NCI-H345 treated with DMSO at 0.1 percent for 48 hours (cell line): ENCODE measurements at regions not wholly inside any gene's neighbourhood (a gene's known extent, or its start where the extent isn't known, plus 50 kb on each side); places are given as distances from the start of the nearest gene placed in this dataset.

Experiments
- DNase-seq: peaks from one replicate; lab custom pipeline; 2025; ENCODE audit not compliant: unreplicated experiment; lab: John Stamatoyannopoulos, UW

GRCh38 chr3:64319391-64319790 is 94.1 kb upstream of the PRICKLE2 start:
- DNase-seq, result no peak

DNA sequence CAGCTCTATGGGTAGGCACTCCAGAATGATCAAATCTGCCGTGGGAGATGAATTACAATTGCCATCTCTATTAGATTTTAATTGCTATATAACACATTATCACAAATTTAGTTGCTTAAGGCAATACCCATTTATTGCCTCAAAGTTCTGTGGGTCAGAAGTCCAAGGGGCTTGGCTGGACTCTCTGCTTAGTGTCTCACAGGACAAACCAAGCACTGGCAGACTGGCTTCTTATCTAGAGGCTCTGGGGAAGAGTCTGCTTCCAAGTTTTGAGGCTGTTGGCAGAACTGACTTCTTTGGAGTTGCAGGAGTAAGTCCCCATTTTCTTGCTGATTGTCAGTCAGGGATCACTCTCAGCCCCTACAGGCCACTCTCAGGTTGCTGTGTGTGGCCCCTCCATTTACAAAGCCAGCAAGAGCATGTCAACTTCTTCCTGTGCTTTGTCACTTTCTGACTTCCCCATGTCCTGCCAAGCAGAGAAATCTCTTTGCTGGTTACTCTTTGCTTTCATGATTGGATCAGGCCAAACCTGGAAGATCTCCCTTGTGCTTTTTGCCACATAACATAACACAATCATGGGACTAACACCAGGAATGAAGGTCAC is 93.5 kb upstream of the PRICKLE2 start:
- DNase-seq, result no peak

- no peak for DNase-seq
Observed at GRCh38 chr3:64318001-64318400, 92.7 kb upstream of the PRICKLE2 start.

DNA sequence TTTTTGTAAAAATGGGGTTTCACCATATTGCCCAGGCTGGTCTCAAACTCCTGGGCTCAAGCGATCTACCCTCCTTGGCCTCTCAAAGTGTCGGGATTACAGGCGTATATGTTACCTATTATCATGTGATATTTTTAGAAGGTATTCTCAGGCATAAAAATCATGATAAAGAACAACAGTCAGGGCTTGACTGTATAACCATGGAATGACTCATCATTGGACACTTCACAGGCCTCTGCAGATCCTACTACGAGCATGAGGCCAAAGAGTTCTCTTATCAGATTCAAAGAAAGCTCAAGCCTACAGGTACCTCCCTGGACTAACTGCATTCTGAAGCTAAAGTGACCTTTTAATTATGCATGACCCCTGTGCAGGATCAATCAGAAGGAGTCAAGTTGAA is 91.7 kb upstream of the PRICKLE2 start:
- DNase-seq, result no peak

DNA sequence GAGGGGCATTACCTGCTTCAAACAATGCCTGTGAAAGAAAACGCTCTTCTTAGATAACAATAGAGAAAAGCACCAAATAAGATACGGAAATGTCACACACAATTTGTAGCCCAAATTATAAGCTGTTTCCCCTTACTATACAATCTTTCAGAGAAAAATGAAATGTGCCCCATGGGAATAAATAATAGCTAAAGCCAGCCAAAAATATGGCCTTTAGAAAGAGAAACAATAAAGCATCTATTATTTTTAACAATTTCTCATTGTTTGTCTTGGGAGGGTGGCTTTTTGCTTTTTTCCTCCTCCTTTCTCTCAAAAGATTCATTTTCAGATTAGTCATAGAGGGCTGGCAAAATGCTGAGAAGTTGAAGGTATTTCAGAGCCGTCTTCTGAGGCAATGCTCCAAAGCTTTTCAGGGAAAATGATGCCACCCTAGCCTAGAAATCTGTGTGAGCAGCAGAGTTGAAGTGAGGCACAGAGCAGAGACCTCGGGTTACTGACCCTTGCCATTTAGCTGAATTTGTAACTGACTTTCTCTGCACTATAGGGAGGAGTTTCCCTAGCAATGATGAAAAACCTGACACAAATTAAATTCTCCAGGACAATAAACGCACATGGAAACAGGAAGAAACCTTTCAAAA is 86.3 kb upstream of the PRICKLE2 start:
- no peak for DNase-seq

DNA sequence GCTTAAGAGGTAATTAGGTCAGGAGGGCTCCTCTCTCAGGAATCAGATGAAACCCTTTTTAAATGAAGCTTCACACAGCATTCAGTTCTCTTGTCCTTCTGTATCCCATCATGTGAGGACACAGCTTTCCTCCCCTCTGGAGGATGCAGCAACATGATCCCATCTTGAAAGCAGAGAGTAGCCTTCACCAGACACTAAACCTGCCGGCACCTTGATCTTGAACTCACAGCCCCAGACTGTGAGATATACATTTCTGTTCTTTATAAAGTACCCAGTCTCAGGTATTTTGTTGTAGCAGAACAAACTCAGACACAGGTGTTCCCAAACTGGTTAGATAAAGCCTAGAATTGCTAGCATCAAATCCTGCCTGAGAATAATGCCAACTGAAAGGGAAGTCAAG is 83.7 kb upstream of the PRICKLE2 start:
- no peak for DNase-seq

- DNase-seq, result no peak
Observed at GRCh38 chr3:64306745-64307144, 81.5 kb upstream of the PRICKLE2 start.

DNA sequence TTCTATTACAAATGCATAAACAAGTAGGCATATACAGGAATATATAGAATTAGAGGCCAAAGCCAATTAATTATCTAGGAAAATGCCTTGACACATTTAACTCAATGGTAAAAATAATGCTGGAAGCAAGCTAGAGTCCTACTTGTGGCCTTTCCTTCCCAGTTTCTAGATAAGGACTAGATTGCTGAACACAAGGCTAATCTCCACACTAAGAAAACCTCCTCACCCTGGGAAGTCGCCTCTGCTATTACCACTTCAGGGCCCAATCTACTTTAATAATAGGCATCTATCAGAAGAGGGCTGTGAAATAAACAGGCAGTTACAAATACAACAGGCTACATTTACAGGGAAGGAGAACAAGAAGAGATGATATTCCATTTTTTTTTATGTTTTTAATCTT is 80.5 kb upstream of the PRICKLE2 start:
- no peak for DNase-seq

DNA sequence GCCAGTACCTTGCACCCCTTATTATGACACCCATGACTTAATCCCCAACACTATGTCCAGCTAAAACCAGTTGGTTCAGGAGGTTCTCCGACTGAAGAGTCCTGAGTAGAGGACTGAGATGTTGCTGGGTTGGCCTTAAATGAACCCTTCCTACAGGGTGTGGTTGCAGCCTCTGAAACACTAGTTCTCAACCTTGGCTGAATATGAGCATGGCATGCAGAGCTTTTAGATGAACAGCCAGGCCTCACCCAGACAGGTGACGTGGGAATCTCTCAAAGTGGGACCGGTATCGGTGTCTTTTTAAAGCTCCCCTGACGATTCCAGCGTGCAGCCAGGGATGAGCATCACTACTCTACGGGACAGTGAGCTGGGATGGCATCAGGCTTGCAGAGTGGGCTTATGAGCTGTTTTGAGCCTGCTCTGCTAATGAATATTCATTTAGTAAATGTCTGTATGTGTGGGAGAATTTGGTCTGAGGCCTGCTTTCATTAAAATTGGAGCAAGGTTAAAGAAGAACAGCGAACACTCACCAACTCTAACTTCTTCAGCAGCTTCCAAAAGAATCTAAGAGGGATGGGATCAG is 79.7 kb upstream of the PRICKLE2 start:
- DNase-seq, result no peak

DNA sequence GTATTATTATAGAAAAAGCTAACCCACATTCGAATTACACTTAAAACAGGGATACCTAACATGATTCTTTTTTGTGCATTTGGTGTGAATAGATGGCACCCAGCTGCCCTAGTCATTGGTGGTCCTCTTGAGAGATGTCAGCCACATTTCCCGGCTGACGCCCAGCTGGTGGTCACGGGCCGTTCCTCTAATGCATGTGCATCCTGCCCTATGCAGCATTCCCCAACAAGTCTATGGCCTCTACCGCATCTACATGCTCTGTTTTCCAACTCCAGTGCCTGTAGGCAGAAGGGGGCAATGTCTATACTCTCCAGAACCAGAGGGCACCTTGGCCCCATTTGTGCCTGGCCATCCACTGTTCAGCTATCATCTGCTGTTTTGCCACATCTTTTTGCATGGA is 78.6 kb upstream of the PRICKLE2 start:
- no peak for DNase-seq

- DNase-seq, result no peak
Observed at GRCh38 chr3:64303401-64303800, 78.1 kb upstream of the PRICKLE2 start.

DNA sequence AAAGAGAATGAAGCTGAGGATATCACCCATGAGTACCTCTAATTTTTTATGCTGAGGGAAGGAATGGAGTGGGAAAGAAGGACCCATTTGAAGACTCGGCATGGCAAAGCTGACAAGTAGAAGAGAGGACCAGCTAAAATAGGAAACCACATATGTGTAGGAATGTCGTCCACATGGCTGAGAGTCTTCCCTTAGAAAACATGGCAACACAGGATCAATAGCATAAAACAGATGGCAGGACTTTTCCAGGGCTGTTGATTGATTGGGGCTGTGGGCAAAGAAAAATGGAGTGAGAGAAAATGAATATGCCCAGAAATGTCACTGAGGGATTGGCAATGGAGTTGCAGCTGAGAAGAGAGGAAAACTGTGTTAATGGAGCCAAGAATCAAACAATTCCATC is 76.2 kb upstream of the PRICKLE2 start:
- DNase-seq, result no peak

GRCh38 chr3:64300790-64301423 is 75.6 kb upstream of the PRICKLE2 start:
- no peak for DNase-seq

DNA sequence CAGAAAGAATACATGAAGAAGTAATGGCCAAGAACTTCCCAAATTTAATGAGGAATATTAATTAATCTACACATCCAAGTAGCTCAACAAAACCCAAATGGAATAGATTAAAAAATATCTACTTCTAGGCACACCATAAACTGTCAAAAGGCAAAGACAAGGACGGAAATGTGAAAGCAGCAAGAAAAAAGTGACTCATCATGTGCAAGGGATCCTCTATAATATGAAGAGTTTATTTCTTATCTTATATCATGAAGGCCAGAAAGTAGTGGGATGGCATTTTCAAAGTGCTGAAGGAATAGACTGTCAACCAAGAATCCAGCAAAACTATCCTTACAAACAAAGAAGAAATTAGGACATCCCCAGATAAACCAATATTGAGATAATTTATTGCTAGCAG is 73.9 kb upstream of the PRICKLE2 start:
- DNase-seq, result no peak

DNA sequence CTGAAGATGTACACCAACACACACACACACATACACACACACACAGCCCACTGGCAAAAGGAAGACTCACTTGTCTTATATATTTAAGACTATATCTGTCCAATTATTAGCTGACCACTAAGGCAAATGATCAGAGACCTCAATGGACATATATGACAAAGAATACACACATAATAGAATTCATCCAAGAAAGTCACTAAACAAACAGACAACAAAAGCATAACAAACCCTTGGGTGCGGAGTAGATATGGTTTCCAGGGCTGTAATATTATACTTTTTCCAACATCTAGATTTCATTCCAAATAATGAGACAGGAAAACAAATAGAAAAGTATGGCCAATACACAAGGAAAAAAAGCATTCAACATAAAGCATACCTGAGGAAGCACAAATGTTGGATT is 72.3 kb upstream of the PRICKLE2 start:
- DNase-seq, result no peak

DNA sequence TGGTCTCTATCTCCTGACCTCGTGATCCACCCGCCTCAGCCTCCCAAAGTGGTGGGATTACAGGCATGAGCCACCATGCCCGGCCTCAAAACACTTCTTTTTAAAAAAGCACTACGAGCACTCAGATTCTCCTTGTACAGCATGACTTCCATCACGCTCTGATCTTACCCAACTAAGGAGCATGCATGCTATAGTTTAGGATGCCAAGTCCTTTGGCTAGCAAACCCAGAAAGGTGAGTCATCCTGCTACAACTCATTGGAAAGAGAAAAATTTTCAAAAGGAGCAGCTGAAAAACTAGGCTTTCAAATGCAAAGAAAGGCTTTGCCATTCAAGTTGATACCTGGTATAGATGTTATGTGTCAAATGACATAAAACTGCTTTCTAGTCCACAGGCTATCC is 70.3 kb upstream of the PRICKLE2 start:
- DNase-seq, result no peak

- no peak for DNase-seq
Observed at GRCh38 chr3:64294771-64295170, 69.5 kb upstream of the PRICKLE2 start.

- no peak for DNase-seq
Observed at GRCh38 chr3:64293121-64293520, 67.9 kb upstream of the PRICKLE2 start.

DNA sequence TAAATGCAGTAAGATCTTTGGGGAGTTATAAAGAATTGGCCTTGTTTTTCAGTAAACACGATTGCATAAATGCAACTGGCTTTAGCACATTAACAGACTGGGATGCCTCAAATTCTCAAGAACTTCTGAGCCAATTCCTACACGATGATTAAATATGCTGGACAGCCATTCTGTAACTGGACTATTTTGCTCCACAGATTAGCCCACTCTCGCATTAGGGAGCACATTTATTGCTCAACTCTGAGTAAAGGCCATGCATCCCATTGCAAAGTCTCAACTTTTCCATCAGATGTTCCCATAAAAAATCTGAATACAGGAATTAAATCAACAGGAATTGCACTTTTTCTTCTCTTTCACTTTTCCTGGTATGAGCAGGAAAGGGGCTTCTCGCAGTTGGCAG is 66.7 kb upstream of the PRICKLE2 start:
- no peak for DNase-seq

GRCh38 chr3:64291345-64291744 is 66.1 kb upstream of the PRICKLE2 start:
- DNase-seq, result no peak

GRCh38 chr3:64290864-64291263 is 65.6 kb upstream of the PRICKLE2 start:
- no peak for DNase-seq

DNA sequence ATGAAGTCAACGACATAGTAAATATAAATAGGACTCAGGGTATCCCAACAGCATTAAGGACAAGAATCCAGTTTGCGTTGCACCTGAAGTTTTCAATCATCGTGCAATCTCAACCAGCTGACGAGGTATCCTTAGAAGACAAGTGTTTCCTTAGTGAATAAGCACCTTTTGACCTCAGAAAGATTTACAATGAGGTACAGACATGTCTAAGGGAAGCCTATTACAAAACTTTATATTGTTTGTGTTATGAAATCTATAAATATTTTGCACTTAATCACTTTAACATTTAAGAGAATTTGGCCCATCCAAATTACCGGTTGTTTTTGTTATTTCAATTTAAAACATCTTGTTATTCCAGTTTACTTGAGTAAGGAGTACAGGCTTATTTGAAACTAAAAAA is 64.9 kb upstream of the PRICKLE2 start:
- DNase-seq, result no peak
